Memory B cell (primary cell): ENCODE measurements at regions not wholly inside any gene's neighbourhood (a gene's known extent, or its start where the extent isn't known, plus 50 kb on each side); places are given as distances from the start of the nearest gene placed in this dataset.

ENCODE experiments used
- ATAC-seq: fragments of 150-1000 bp; cut with Tn5 transposase; 2 replicates; pipeline ENCODE4 v1.10.0; 2021; ENCODE audit warnings: low read depth, mild to moderate bottlenecking, moderate library complexity
- DNase-seq, 2 donors: peaks; one replicate each; pipeline ENCODE4 v3.0.0; 2022; ENCODE audit warnings: low spot score in 2 of 2
- H3K27ac Mint-ChIP-seq: one replicate; pipeline ENCODE4 v1.8.0; 2022; ENCODE audit warnings: mild to moderate bottlenecking, moderate library complexity, mixed read lengths
- H3K27me3 Mint-ChIP-seq: one replicate; pipeline ENCODE4 v1.8.0; 2022; ENCODE audit warnings: mixed read lengths
- H3K36me3 Mint-ChIP-seq: one replicate; pipeline ENCODE4 v1.8.0; 2022; ENCODE audit warnings: mild to moderate bottlenecking, mixed read lengths
- H3K4me1 Mint-ChIP-seq: one replicate; pipeline ENCODE4 v1.8.0; 2022; ENCODE audit warnings: mixed read lengths
- H3K4me3 Mint-ChIP-seq: one replicate; pipeline ENCODE4 v1.8.0; 2022; ENCODE audit warnings: mild to moderate bottlenecking, moderate library complexity, mixed read lengths
- H3K9me3 Mint-ChIP-seq: one replicate; pipeline ENCODE4 v1.8.0; 2022; ENCODE audit warnings: mixed read lengths

GRCh38 chr6:92026878-92027277 is 1392.5 kb downstream of the EPHA7 start:
- no peak overlapping the region for H3K4me3 Mint-ChIP-seq
- no peak overlapping the region for H3K27ac Mint-ChIP-seq
- no peaks in the 10 kb centered on the region for H3K36me3 Mint-ChIP-seq
- DNase-seq (no peak), ATAC-seq (no peak)
- H3K9me3 Mint-ChIP-seq, result no peaks in the 10 kb centered on the region
- no peaks in the 10 kb centered on the region for H3K27me3 Mint-ChIP-seq
- no peaks in the 10 kb centered on the region for H3K4me1 Mint-ChIP-seq

- ATAC-seq, result no peak
- Mint-ChIP-seq H3K9me3 (peaks cover 4% of the 10 kb centered on the region), H3K27me3 (no peaks in the 10 kb centered on the region), H3K36me3 (no peaks in the 10 kb centered on the region), H3K27ac (no peak overlapping the region), H3K4me1 (no peaks in the 10 kb centered on the region), H3K4me3 (no peak overlapping the region)
- no peak for DNase-seq
Observed at GRCh38 chr6:92024881-92025280, 1394.5 kb downstream of the EPHA7 start.

DNA sequence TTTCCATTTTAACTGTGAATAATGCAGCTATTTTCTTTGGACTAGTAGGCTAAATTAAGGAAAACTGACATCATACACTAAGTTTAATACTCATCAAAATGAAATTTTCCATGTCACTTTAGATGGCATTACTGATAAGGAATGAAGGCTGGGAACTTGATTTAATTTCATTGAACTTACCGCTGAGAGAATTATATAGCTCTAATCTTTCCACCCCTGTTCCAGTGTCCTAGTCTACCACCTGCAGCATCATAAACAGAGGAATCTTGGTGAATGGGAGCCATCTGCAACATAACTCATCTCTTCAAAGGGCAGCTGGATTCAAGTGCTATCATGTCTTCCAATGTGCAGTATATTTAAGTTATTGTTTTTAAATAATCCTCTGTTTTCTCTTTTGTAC is 1395.2 kb downstream of the EPHA7 start:
- H3K27ac Mint-ChIP-seq, result no peak overlapping the region
- no peak for ATAC-seq
- DNase-seq, result no peak
- no peaks in the 10 kb centered on the region for H3K27me3 Mint-ChIP-seq
- H3K4me1 Mint-ChIP-seq, result no peaks in the 10 kb centered on the region
- H3K36me3 Mint-ChIP-seq, result no peaks in the 10 kb centered on the region
- H3K4me3 Mint-ChIP-seq, result no peak overlapping the region
- peaks cover 4% of the 10 kb centered on the region for H3K9me3 Mint-ChIP-seq

- H3K4me3 Mint-ChIP-seq, result no peak overlapping the region
- H3K9me3 Mint-ChIP-seq, result peaks cover 4% of the 10 kb centered on the region
- DNase-seq (no peak), ATAC-seq (no peak)
- H3K36me3 Mint-ChIP-seq, result no peaks in the 10 kb centered on the region
- H3K27ac Mint-ChIP-seq, result no peak overlapping the region
- H3K27me3 Mint-ChIP-seq, result no peaks in the 10 kb centered on the region
- H3K4me1 Mint-ChIP-seq, result no peaks in the 10 kb centered on the region
Observed at GRCh38 chr6:92023410-92023966, 1395.9 kb downstream of the EPHA7 start.

- no peaks in the 10 kb centered on the region for H3K36me3 Mint-ChIP-seq
- peaks cover 10% of the 10 kb centered on the region for H3K9me3 Mint-ChIP-seq
- no peaks in the 10 kb centered on the region for H3K27me3 Mint-ChIP-seq
- no peak for DNase-seq
- H3K4me3 Mint-ChIP-seq, result no peak overlapping the region
- ATAC-seq, result no peak
- no peak overlapping the region for H3K27ac Mint-ChIP-seq
- H3K4me1 Mint-ChIP-seq, result no peaks in the 10 kb centered on the region
Observed at GRCh38 chr6:92011681-92012245, 1407.6 kb downstream of the EPHA7 start.

GRCh38 chr6:92008757-92009502 is 1410.4 kb downstream of the EPHA7 start:
- Mint-ChIP-seq H3K4me3 (no peak overlapping the region), H3K27ac (no peak overlapping the region), H3K36me3 (no peaks in the 10 kb centered on the region), H3K9me3 (peaks cover 3% of the 10 kb centered on the region), H3K27me3 (no peaks in the 10 kb centered on the region), H3K4me1 (no peaks in the 10 kb centered on the region)
- DNase-seq (no peak), ATAC-seq (no peak)

- no peak for ATAC-seq
- Mint-ChIP-seq H3K27me3 (no peaks in the 10 kb centered on the region), H3K9me3 (peaks cover 2% of the 10 kb centered on the region), H3K27ac (no peak overlapping the region), H3K4me3 (no peak overlapping the region), H3K36me3 (no peaks in the 10 kb centered on the region), H3K4me1 (no peaks in the 10 kb centered on the region)
- DNase-seq, result no peak
Observed at GRCh38 chr6:92000112-92000511, 1413.2 kb upstream of the MAP3K7 start.

DNA sequence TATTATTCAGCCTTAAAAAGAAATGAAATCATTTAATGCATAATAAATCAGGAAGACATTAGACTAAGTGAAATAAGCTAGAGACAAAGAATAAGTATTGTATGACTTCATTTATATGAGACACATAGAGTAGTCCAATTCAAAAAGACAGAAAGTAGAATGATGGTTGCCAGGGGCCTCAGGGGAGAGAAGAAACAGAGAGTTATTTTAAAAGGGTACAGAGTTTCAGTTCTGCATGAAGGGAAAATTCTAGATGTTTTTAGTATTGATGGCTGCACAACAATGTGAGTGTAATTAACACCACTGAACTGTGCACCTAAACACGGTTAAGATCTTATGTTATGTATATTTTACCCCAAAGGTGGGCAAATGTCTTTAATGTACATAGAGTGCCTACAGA is 1407.9 kb upstream of the MAP3K7 start:
- no peak for DNase-seq
- ATAC-seq, result no peak
- Mint-ChIP-seq H3K9me3 (peaks cover 12% of the 10 kb centered on the region), H3K36me3 (no peaks in the 10 kb centered on the region), H3K4me3 (no peak overlapping the region), H3K27ac (no peak overlapping the region), H3K27me3 (no peaks in the 10 kb centered on the region), H3K4me1 (no peaks in the 10 kb centered on the region)

- DNase-seq, result no peak
- ATAC-seq, result no peak
- H3K4me3 Mint-ChIP-seq, result no peak overlapping the region
- no peaks in the 10 kb centered on the region for H3K27me3 Mint-ChIP-seq
- H3K36me3 Mint-ChIP-seq, result no peaks in the 10 kb centered on the region
- H3K27ac Mint-ChIP-seq, result no peak overlapping the region
- no peaks in the 10 kb centered on the region for H3K4me1 Mint-ChIP-seq
- peaks cover 1% of the 10 kb centered on the region for H3K9me3 Mint-ChIP-seq
Observed at GRCh38 chr6:91982559-91982958, 1395.7 kb upstream of the MAP3K7 start.

DNA sequence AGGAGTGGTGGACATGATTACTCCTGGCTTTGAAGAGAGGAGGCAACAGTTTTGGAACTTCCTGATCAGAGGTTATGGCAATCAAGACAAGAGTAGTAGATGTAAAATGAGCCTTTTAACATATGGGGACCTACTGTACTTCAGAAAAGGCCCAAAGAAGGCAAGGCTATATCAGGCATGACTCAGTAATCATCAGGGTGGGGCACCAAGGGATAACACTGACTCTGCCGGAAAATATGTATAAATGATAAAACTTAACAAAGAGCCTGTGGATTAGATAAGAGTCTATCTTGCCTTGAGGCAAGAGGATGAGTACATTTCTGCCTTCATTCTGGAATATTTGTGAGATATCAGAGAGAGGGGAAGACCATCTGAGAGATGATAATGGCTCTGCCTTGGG is 1389.9 kb upstream of the MAP3K7 start:
- Mint-ChIP-seq H3K27me3 (no peaks in the 10 kb centered on the region), H3K4me1 (no peaks in the 10 kb centered on the region), H3K4me3 (no peak overlapping the region), H3K9me3 (peaks cover 7% of the 10 kb centered on the region), H3K36me3 (no peaks in the 10 kb centered on the region), H3K27ac (no peak overlapping the region)
- DNase-seq, result no peak
- ATAC-seq, result no peak

GRCh38 chr6:91970700-91971099 is 1383.8 kb upstream of the MAP3K7 start:
- Mint-ChIP-seq H3K4me3 (no peak overlapping the region), H3K36me3 (peaks cover 2% of the 10 kb centered on the region), H3K27me3 (no peaks in the 10 kb centered on the region), H3K4me1 (no peaks in the 10 kb centered on the region), H3K9me3 (peaks cover 18% of the 10 kb centered on the region), H3K27ac (no peak overlapping the region)
- DNase-seq (no peak), ATAC-seq (no peak)

DNA sequence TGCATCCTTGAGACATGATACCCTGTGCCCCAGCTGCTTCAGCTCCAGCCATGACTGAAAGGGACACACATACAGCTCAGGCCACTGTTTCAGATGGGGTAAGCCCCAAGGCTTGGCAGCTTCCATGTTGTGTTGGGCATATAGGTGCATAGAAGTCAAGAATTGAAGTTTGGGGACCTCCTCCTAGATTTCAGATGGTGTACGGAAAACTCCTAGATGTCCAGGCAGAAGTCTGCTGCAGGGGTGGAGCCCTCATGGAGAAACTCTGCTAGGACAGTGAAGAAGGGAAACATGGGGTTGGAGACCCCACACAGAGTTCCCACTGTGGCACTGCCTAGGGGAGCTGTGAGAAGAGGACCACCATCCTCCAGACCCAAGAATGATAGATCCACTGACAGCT is 1379.0 kb upstream of the MAP3K7 start:
- Mint-ChIP-seq H3K27ac (no peak overlapping the region), H3K9me3 (peaks cover 20% of the 10 kb centered on the region), H3K36me3 (peaks cover 2% of the 10 kb centered on the region), H3K27me3 (no peaks in the 10 kb centered on the region), H3K4me1 (no peaks in the 10 kb centered on the region), H3K4me3 (no peak overlapping the region)
- DNase-seq, result no peak
- ATAC-seq, result no peak

GRCh38 chr6:91961671-91962070 is 1374.8 kb upstream of the MAP3K7 start:
- ATAC-seq (no peak), DNase-seq (no peak)
- Mint-ChIP-seq H3K27ac (no peak overlapping the region), H3K4me3 (no peak overlapping the region), H3K9me3 (peaks cover 16% of the 10 kb centered on the region), H3K27me3 (no peaks in the 10 kb centered on the region), H3K4me1 (no peaks in the 10 kb centered on the region), H3K36me3 (peaks cover 2% of the 10 kb centered on the region)

DNA sequence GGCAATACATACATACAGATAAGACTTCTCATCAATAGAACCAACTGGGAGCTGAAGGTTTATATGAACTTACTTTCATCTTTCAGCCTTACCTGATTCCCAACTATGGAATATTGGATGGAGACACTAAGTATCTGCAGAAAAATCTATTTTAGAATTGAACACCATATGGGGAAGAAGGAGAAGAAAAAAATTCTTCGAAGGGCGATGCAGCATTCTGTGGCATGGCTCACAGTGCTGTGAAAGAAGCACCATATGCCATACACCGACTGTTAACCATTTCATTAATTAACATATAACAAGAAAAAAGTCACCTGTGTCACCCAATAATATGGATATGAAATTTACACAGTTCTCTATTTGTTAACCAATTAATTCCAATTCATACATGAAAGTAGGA is 1374.4 kb upstream of the MAP3K7 start:
- ATAC-seq (no peak), DNase-seq (no peak)
- H3K4me3 Mint-ChIP-seq, result no peak overlapping the region
- no peak overlapping the region for H3K27ac Mint-ChIP-seq
- H3K27me3 Mint-ChIP-seq, result no peaks in the 10 kb centered on the region
- peaks cover 13% of the 10 kb centered on the region for H3K9me3 Mint-ChIP-seq
- no peaks in the 10 kb centered on the region for H3K4me1 Mint-ChIP-seq
- H3K36me3 Mint-ChIP-seq, result peaks cover 2% of the 10 kb centered on the region

GRCh38 chr6:91941838-91942237 is 1355.0 kb upstream of the MAP3K7 start:
- H3K4me1 Mint-ChIP-seq, result no peaks in the 10 kb centered on the region
- peaks cover 13% of the 10 kb centered on the region for H3K9me3 Mint-ChIP-seq
- ATAC-seq (no peak), DNase-seq (no peak)
- H3K36me3 Mint-ChIP-seq, result no peaks in the 10 kb centered on the region
- H3K27me3 Mint-ChIP-seq, result no peaks in the 10 kb centered on the region
- H3K4me3 Mint-ChIP-seq, result no peak overlapping the region
- no peak overlapping the region for H3K27ac Mint-ChIP-seq
